ENCODE measurements at regions not wholly inside any gene's neighbourhood (a gene's known extent, or its start where the extent isn't known, plus 50 kb on each side); places are given as distances from the start of the nearest gene placed in this dataset.

GRCh38 chr2:18649502-18650135 lies 60.2 kb upstream of the NT5C1B start:
- H3K27me3 Mint-ChIP-seq, result no peaks in the 10 kb centered on the region
- peaks cover 2% of the 10 kb centered on the region for H3K36me3 Mint-ChIP-seq
- no peak for ATAC-seq (ENCODE audit: low read depth)
- no peak overlapping the region for H3K27ac Mint-ChIP-seq
- POLR2A ChIA-PET, result no interaction called here
- H3K4me3 Mint-ChIP-seq, result no peak overlapping the region
- peaks cover 5% of the 10 kb centered on the region for H3K9me3 Mint-ChIP-seq
- DNase-seq, result no peak
- peaks cover 2% of the 10 kb centered on the region for H3K4me1 Mint-ChIP-seq

GRCh38 chr2:18648161-18648560 lies 58.8 kb upstream of the NT5C1B start:
- no peaks in the 10 kb centered on the region for H3K27me3 Mint-ChIP-seq
- no peak overlapping the region for H3K4me3 Mint-ChIP-seq
- H3K36me3 Mint-ChIP-seq, result peaks cover 2% of the 10 kb centered on the region
- ATAC-seq (ENCODE audit: low read depth), result no peak
- H3K27ac Mint-ChIP-seq, result no peak overlapping the region
- H3K4me1 Mint-ChIP-seq, result peaks cover 2% of the 10 kb centered on the region
- no peak for DNase-seq
- POLR2A ChIA-PET, result no interaction called here
- peaks cover 6% of the 10 kb centered on the region for H3K9me3 Mint-ChIP-seq

- H3K9me3 Mint-ChIP-seq, result peaks cover 6% of the 10 kb centered on the region
- DNase-seq (no peak), ATAC-seq (ENCODE audit: low read depth) (no peak)
- no peak overlapping the region for H3K27ac Mint-ChIP-seq
- peaks cover 2% of the 10 kb centered on the region for H3K4me1 Mint-ChIP-seq
- no peak overlapping the region for H3K4me3 Mint-ChIP-seq
- peaks cover 2% of the 10 kb centered on the region for H3K36me3 Mint-ChIP-seq
- no peaks in the 10 kb centered on the region for H3K27me3 Mint-ChIP-seq
- POLR2A ChIA-PET, result no interaction called here
Measured at GRCh38 chr2:18647731-18648130, 58.4 kb upstream of the NT5C1B start.

- peaks cover 6% of the 10 kb centered on the region for H3K9me3 Mint-ChIP-seq
- H3K27me3 Mint-ChIP-seq, result no peaks in the 10 kb centered on the region
- peaks cover 2% of the 10 kb centered on the region for H3K36me3 Mint-ChIP-seq
- H3K27ac Mint-ChIP-seq, result no peak overlapping the region
- DNase-seq (no peak), ATAC-seq (ENCODE audit: low read depth) (no peak)
- H3K4me1 Mint-ChIP-seq, result peaks cover 2% of the 10 kb centered on the region
- POLR2A ChIA-PET, result no interaction called here
- no peak overlapping the region for H3K4me3 Mint-ChIP-seq
Measured at GRCh38 chr2:18645315-18645714, 55.9 kb upstream of the NT5C1B start.

- H3K4me1 Mint-ChIP-seq, result peaks cover 2% of the 10 kb centered on the region
- no peak for ATAC-seq (ENCODE audit: low read depth)
- H3K27me3 Mint-ChIP-seq, result no peaks in the 10 kb centered on the region
- peaks cover 2% of the 10 kb centered on the region for H3K36me3 Mint-ChIP-seq
- H3K27ac Mint-ChIP-seq, result no peak overlapping the region
- DNase-seq, result no peak
- no peak overlapping the region for H3K4me3 Mint-ChIP-seq
- peaks cover 6% of the 10 kb centered on the region for H3K9me3 Mint-ChIP-seq
- POLR2A ChIA-PET, result no interaction called here
Measured at GRCh38 chr2:18644115-18644462, 54.7 kb upstream of the NT5C1B start.

GRCh38 chr2:18643326-18644114 lies 54.2 kb upstream of the NT5C1B start:
- no peak for DNase-seq
- POLR2A ChIA-PET, result no interaction called here
- Mint-ChIP-seq H3K27ac (no peak overlapping the region), H3K4me3 (no peak overlapping the region), H3K4me1 (no peaks in the 10 kb centered on the region), H3K27me3 (no peaks in the 10 kb centered on the region), H3K36me3 (peaks cover 2% of the 10 kb centered on the region), H3K9me3 (peaks cover 6% of the 10 kb centered on the region)
- ATAC-seq (ENCODE audit: low read depth), result no peak

- ATAC-seq (ENCODE audit: low read depth) (no peak), DNase-seq (no peak)
- no peak overlapping the region for H3K27ac Mint-ChIP-seq
- no peaks in the 10 kb centered on the region for H3K4me1 Mint-ChIP-seq
- no peak overlapping the region for H3K4me3 Mint-ChIP-seq
- no peaks in the 10 kb centered on the region for H3K27me3 Mint-ChIP-seq
- H3K9me3 Mint-ChIP-seq, result peaks cover 15% of the 10 kb centered on the region
- POLR2A ChIA-PET, result no interaction called here
- H3K36me3 Mint-ChIP-seq, result peaks cover 2% of the 10 kb centered on the region
Measured at GRCh38 chr2:18641823-18642222, 52.5 kb upstream of the NT5C1B start.

- Mint-ChIP-seq H3K9me3 (peaks cover 23% of the 10 kb centered on the region), H3K27ac (no peak overlapping the region), H3K4me1 (no peaks in the 10 kb centered on the region), H3K4me3 (no peak overlapping the region), H3K36me3 (peaks cover 6% of the 10 kb centered on the region), H3K27me3 (no peaks in the 10 kb centered on the region)
- DNase-seq, result no peak
- POLR2A ChIA-PET, result no interaction called here
- ATAC-seq (ENCODE audit: low read depth), result no peak
Measured at GRCh38 chr2:18639756-18640453, 50.5 kb upstream of the NT5C1B start.

Measured in activated naive CD8-positive, alpha-beta T cell treated with anti-CD3 and anti-CD28 coated beads, Interleukin-2, amount 10 ng/mL, durations not matched to agents 7 days and 5 days (primary cell).